CD4-positive, alpha-beta T cell treated with Interleukin-15 for 4 hours (primary cell): ENCODE measurements at regions not wholly inside any gene's neighbourhood (a gene's known extent, or its start where the extent isn't known, plus 50 kb on each side); places are given as distances from the start of the nearest gene placed in this dataset.

Experiments used
- DNase-seq: peaks from one replicate; pipeline ENCODE4 v3.0.0-alpha.2; 2020; ENCODE audit warnings: low spot score

GRCh38 chrX:82081027-82081426 is 879.1 kb downstream of the SH3BGRL start:
- no peak for DNase-seq

DNA sequence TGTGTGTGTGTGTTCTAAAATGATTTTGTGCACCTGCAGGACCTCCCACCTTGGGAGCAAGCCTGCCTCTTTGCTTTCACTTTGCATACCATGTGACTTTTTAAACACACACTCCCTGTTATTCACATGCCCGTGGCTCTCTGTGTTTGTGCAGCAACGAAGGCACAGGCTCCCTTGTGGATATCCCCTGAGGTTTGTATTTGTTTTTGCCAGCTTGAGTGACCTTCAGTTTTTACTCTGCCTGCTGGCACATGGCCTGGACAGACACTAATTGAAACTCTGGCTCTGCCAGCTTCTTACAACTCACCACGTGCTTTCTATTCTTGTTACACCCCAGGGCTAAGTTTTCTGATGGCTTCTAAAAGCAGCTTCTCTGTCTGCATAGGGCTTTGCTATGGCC is 885.8 kb downstream of the SH3BGRL start:
- DNase-seq: no peak

DNA sequence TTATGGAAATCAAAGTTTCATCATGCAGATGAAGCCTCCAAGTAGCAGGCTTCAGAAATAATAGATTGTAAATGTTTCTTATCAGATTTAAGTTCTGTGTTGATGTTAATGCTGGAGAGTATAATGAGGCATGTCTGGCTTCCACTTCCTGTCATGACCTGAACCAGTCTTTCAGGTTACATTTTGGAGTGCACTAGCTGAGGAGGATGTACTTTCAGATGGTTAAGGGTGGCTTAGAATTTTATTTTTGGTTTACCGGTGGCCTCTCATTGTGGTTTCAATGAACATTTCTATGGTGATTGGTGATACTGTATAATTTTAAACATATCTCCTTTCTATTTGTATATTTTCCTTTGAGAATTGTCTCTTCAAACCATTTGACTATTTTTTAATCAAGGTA is 890.4 kb downstream of the SH3BGRL start:
- no peak for DNase-seq

GRCh38 chrX:82125103-82125502 is 923.2 kb downstream of the SH3BGRL start:
- DNase-seq: no peak

DNA sequence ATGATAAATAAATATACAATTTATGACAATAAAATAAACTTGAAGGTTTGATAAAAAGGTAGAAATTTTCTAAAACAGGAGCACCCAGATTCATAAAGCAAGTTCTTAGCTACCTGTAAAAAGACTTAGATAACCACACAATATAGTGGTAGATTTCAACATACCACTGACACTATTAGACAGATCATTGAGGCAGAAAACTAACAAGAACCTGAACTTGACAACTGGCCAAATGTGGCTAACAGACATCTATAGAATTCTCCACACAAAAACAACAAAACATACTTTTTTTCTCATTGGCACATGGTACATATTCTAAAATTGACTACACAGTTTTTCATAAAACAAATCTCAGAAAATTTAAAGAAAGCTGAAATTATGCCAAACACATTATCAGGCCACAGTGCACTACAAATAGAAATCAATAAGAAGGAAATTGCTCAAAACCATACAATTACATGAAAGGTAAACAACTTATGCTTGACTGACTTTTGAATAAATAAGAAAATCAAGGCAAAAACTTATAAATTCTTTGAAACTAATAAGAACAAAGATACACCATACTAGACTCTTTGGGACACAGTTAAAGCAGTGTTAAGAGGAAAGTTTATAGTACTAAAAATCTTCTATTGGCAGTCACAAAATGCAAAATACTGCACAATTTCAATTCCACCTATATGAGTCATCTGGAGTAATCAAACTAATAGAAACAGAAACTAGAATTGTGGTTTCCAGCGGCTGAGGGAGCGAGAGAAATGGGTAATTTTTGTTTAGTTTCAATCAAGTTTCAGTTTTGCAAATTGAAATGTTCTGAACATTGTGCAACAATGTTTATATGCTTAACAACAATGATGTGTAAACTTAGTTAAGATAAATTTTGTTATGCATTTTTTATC is 925.6 kb downstream of the SH3BGRL start:
- peak; percentile 25 for DNase-seq

GRCh38 chrX:82134378-82134777 is 932.5 kb downstream of the SH3BGRL start:
- DNase-seq: no peak

- peak; percentile 30 for DNase-seq
Measured at GRCh38 chrX:82141942-82142341, 940.0 kb downstream of the SH3BGRL start.

DNA sequence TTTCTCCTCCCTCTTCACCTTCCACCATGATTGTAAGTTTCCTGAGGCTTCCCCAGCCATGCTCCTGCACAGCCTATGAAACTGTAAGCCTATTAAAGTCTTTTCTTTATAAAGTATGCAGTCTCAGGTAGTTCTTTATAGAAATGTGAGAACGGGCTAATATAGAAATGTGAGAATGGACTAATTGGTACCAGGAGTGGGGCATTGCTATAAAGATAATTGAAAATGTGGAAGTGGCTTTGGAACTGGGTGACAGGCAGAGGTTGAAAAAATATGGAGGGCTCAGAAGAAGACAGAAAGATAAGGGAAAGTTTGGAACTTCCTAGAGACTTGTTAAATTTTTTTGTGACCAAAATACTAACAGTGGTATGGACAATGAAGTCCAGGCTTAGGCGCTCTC is 959.3 kb downstream of the SH3BGRL start:
- no peak for DNase-seq

DNA sequence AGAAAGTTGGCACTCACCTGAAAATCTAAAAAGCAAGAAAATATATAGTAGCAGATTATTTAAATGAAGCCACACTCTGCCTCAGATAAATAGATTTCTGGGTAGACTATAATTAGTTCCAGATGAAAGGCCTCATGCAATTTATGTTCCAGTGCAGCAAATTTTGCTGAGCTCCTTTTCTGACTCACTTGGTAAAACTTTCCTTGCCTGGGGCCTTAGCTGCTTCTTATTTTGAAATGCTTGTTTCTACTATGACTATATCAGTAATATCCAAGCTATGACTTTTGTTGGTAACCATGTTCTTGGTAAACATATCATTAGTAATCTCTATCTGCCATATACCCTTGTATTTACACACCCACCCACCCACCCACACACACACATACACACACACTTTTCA is 961.8 kb downstream of the SH3BGRL start:
- no peak for DNase-seq

DNA sequence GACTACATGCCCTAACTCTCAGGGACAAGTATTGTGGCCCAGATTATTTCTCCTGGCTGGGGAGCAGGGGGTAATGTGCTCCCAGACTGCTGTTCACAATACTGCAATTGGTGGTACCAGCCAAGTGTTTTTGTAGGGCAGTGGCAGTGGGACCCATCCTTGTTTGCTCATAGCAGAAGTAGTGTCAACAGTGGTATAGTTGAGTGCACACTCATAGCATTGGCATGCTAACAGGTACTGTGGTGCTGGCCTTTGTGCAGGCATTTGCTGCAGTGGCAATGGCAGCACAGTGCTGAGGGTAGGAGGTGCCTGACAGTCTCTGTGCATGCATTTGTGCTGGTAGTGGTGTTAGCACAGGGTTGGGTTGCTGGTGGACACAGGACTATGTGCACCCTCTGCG is 995.0 kb downstream of the SH3BGRL start:
- no peak for DNase-seq

DNA sequence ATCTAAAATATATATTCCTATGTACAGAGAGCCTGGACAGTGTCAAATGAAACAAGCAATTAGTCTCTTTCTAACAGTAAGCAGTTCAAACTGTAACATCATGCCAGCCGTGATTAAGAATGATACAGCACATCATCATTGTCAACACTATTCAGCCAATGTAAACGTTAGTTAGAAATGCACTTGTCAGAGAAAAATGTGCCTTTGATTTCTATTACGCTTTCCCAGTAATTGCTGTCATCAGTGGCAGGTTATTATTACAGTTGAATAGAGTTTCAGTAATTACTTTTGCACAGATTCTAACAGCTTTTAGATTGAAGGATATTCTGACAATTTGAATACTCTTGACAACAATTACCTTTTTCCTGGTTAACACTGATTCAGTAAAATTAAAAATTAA is 1007.1 kb downstream of the SH3BGRL start:
- no peak for DNase-seq

DNA sequence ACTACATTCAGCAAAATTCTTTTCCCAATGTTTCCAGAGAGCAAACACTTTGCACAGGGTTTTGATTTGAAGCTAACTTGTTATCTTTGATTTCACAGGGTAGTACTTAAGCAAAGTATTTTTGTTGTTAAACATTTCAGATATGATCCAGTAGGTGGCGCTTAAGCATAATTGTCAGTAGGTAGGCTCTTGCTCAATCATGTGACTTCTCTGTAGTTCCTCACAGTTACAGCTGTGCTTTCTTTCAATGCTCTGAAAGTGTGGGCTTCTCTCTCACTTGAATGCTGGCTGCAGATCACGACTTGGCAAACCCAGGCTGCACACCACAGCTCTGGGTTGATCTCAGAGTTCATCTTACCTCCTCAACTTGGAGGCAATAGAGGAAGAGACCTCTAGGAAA is 1016.5 kb downstream of the SH3BGRL start:
- peak; percentile 7 for DNase-seq

DNA sequence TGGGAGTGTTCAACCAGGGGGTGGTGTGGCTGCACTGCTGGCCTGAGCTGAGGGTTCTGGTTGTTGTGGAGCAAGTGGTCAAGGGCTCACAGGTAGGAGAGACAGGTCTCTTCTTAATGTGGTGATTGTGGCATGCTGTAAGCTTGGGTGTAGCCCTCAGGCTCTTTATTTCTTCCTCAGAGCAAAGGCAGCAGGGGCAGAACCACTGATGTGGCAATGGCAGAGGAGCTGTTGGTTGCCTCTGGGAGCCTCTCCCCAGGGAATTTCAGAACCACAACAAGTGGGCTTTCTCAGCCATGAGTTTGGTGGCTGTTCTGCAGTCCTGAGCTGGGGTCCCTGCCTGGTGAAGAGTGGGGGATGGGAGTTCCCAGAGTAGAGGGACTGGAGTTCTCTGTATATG is 1017.2 kb downstream of the SH3BGRL start:
- DNase-seq: no peak

GRCh38 chrX:82224961-82225360 is 1023.1 kb downstream of the SH3BGRL start:
- DNase-seq: no peak

DNA sequence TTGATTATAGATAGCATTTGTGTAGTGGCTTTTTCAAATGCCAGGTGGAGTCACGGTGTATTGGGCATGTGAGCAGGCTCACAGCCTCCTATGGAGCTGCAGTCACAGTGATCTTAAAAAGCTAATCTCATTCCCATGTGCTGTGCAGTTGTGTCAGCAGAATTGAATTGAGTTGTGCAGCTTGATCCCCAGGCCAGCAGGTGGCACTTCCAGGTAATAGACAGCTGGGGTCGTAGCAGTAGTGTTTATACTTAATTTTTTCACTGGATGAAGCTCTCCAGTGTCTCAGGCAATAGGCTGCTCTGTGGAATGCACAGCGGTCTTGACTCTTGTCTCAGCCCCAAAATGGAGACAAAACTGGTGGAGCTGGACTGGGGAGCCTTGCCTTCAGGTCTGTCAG is 1028.1 kb downstream of the SH3BGRL start:
- DNase-seq: no peak

DNA sequence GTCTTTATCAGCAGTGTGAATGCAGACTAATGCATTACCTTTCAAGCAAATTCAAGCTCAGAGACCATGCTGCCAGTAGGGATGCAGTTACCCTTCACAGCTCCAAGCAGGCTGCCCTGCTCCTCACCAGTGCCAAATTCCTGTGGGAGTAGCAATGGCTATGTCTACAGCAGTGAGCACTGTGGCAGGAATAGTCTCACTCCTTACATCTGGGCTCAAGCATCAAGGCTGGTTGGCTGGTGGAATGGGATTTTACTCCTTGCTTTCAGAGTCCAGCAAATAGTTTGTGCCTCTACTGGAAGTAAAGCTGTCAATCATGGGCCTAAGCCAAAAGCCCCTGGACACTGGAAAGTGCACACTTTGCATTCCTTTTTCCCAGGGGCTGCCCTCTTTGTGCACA is 1030.8 kb downstream of the SH3BGRL start:
- no peak for DNase-seq

DNA sequence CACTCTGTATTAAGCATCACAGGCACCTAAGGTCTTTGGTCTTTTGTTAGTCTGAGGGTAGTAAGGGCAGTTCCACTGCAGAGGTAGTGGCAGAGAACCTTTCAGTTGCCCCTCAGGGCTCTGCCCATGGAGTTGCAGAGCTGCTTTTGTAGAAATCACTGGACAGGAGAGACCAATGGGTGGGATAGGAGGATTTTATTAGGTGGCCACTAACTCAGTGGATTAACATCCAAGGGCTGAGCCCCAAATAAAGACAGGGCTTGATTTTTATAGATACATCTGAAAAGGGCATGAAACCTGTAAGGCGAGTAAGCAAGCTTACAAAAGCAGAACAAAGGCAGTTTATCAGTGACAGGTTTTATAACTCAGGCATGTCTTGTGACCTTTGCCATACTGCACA is 1035.4 kb downstream of the SH3BGRL start:
- DNase-seq: no peak
